Osteoblast (primary cell): ENCODE measurements at regions not wholly inside any gene's neighbourhood (a gene's known extent, or its start where the extent isn't known, plus 50 kb on each side); places are given as distances from the start of the nearest gene placed in this dataset.

ENCODE experiments used
- DNase-seq: peaks from one replicate; pipeline ENCODE4 v3.0.0; 2011; ENCODE audit warnings: low spot score, mixed read lengths; ENCODE audit not compliant: insufficient read length; ENCODE audit errors: missing footprints
- H2AFZ ChIP-seq: 2 replicates; pipeline ENCODE4 v1.6.0; 2011; ENCODE audit warnings: mild to moderate bottlenecking, low read length
- H3K27ac ChIP-seq: 2 replicates; pipeline ENCODE4 v1.5.1; 2011; ENCODE audit warnings: mild to moderate bottlenecking, low read depth, low read length, moderate library complexity
- H3K27me3 ChIP-seq: 2 replicates; pipeline ENCODE4 v1.6.0; 2012; ENCODE audit warnings: mild to moderate bottlenecking, control low read depth, inconsistent platforms, low read length, moderate library complexity; ENCODE audit not compliant: insufficient read depth
- H3K36me3 ChIP-seq: 2 replicates; pipeline ENCODE4 v1.5.1; 2011; ENCODE audit warnings: mild to moderate bottlenecking, low read length, control low read depth, moderate library complexity; ENCODE audit not compliant: insufficient read depth
- H3K4me1 ChIP-seq: 2 replicates; pipeline ENCODE4 v1.5.1; 2011; ENCODE audit warnings: mild to moderate bottlenecking, low read length, control low read depth, moderate library complexity; ENCODE audit not compliant: insufficient read depth
- H3K4me2 ChIP-seq: 2 replicates; pipeline ENCODE4 v1.6.0; 2011; ENCODE audit warnings: mild to moderate bottlenecking, low read length; ENCODE audit not compliant: insufficient read depth
- H3K4me3 ChIP-seq: fragments of 200-600 bp; sonication (generic); 3 replicates; pipeline ENCODE4 v1.5.1; 2012; ENCODE audit warnings: mild to moderate bottlenecking, low read length, inconsistent platforms; ENCODE audit not compliant: insufficient read depth
- H3K79me2 ChIP-seq: 2 replicates; pipeline ENCODE4 v1.6.0; 2012; ENCODE audit warnings: mild to moderate bottlenecking, low read length, control low read depth, inconsistent platforms; ENCODE audit not compliant: insufficient read depth
- H3K9me3 ChIP-seq: 2 replicates; pipeline ENCODE4 v1.5.1; 2011; ENCODE audit warnings: low read depth, low read length, control low read depth
- H4K20me1 ChIP-seq: 2 replicates; pipeline ENCODE4 v1.6.0; 2012; ENCODE audit warnings: mild to moderate bottlenecking, low read length, control low read depth; ENCODE audit not compliant: insufficient read depth
- TF ChIP-seq, protein P1 (sequence below): IDR thresholded peaks from 2 replicates; pipeline ENCODE4 v1.5.1; 2011; ENCODE audit warnings: mild to moderate bottlenecking, low read depth, low read length, moderate library complexity; ENCODE audit errors: extremely low read depth

DNA sequence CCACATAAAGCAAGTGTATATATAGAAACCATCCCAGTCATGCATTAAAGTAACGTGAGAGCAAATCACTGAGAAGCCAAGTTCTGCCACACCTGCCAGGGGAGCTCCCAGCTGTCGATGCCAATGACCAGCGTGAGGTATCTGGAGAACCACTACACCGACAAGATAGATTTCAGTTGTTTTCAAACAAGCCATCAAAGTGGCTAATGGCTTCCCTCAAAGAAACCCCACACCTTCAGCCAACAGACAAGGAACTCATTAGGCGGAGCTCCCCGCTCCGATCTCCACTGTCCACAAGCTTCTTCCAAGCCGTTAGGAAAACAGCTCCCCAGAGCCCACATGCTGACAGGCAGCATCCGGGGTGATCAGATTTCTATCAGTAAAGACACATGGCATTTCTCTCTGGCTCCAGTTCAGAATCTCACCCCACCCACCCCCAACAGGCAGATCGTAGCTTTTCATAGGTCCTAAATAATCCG, 54.2 kb upstream of the SPATA12 start:
- Histone ChIP-seq H4K20me1 (no peaks in the 10 kb centered on the region), H3K4me3 (no peak overlapping the region), H3K9me3 (peaks cover 2% of the 10 kb centered on the region), H3K79me2 (no peaks in the 10 kb centered on the region), H3K4me2 (no peak overlapping the region), H3K27me3 (no peaks in the 10 kb centered on the region), H3K27ac (no peak overlapping the region), H3K4me1 (peaks cover 28% of the 10 kb centered on the region), H3K36me3 (no peaks in the 10 kb centered on the region), H2AFZ (no peak overlapping the region)
- no peak for DNase-seq
- TF ChIP-seq, protein P1, sequence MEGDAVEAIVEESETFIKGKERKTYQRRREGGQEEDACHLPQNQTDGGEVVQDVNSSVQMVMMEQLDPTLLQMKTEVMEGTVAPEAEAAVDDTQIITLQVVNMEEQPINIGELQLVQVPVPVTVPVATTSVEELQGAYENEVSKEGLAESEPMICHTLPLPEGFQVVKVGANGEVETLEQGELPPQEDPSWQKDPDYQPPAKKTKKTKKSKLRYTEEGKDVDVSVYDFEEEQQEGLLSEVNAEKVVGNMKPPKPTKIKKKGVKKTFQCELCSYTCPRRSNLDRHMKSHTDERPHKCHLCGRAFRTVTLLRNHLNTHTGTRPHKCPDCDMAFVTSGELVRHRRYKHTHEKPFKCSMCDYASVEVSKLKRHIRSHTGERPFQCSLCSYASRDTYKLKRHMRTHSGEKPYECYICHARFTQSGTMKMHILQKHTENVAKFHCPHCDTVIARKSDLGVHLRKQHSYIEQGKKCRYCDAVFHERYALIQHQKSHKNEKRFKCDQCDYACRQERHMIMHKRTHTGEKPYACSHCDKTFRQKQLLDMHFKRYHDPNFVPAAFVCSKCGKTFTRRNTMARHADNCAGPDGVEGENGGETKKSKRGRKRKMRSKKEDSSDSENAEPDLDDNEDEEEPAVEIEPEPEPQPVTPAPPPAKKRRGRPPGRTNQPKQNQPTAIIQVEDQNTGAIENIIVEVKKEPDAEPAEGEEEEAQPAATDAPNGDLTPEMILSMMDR = no peak

DNA sequence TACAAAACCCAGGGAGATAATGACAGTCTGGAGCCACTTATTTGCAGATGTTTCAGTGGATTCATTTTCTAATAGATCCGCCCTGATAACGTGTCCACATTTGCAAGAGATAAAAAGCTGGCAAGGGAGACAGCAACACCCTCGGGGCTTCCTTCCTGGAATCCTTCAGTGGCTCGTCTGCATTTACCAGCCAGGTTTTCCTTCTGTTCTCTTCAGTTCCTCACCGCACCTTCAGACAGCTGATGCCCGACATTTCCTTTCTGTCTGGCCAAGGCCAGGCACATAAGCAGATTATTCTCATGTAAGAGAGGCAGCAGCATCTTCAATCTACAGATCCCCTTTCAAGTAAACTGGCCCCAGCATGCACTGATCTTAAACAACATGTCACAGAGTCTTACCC, 56.2 kb upstream of the SPATA12 start:
- TF ChIP-seq, protein P1 = no peak
- Histone ChIP-seq H3K4me3 (no peak overlapping the region), H3K4me1 (peaks cover 27% of the 10 kb centered on the region), H3K79me2 (no peaks in the 10 kb centered on the region), H3K36me3 (no peaks in the 10 kb centered on the region), H2AFZ (no peak overlapping the region), H3K4me2 (no peak overlapping the region), H3K9me3 (peaks cover 2% of the 10 kb centered on the region), H3K27ac (no peak overlapping the region), H3K27me3 (no peaks in the 10 kb centered on the region), H4K20me1 (no peaks in the 10 kb centered on the region)
- no peak for DNase-seq

DNA sequence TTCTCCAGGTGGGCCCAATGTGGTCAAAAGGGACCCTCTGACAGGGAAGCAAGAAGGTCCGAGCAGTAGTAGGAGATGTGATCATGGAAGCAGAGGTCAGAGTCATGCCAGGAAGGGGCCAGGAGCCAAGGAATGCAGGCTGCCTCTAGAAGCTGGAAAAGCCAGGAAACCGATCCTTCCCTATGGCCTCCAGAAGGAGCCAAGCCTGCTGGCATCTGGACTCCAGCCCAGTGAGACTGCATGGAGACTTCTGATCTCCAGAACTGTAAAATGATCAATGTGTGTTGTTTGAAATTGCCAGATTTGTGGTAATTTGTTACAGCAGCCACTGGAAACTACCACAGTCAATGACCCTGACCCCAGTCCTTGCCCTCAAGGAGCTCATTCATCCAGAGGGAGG, 56.8 kb upstream of the SPATA12 start:
- Histone ChIP-seq H3K36me3 (no peaks in the 10 kb centered on the region), H3K9me3 (peaks cover 2% of the 10 kb centered on the region), H3K79me2 (no peaks in the 10 kb centered on the region), H2AFZ (no peak overlapping the region), H3K27me3 (no peaks in the 10 kb centered on the region), H3K27ac (no peak overlapping the region), H3K4me1 (peaks cover 21% of the 10 kb centered on the region), H3K4me3 (no peak overlapping the region), H4K20me1 (no peaks in the 10 kb centered on the region), H3K4me2 (no peak overlapping the region)
- no peak for DNase-seq
- TF ChIP-seq, protein P1 = no peak

DNA sequence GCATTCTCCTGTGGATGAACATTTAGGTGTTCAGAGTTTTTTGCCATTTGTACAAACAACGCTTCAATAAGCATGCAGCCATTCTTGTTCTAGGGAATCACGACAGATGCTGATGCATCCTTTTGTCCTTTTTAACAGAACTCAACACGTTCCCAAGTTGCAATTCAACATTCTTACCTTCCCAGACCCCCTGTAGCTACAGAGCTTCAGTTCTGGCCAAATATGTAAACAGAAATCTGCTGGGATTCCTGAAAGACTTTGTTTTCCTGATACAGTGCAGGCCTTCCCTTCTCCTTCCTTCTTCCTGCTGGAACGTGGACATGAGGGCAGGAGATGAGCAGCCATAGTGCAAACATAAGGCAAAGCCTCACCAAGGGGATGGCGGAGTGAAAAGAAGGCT, 59.1 kb upstream of the SPATA12 start:
- no peak overlapping the region for H3K4me3 ChIP-seq
- H2AFZ ChIP-seq = no peak overlapping the region
- DNase-seq = no peak
- H3K9me3 ChIP-seq = peaks cover 2% of the 10 kb centered on the region
- no peak overlapping the region for H3K27ac ChIP-seq
- TF ChIP-seq, protein P1 = no peak
- peaks cover 14% of the 10 kb centered on the region for H3K4me1 ChIP-seq
- no peaks in the 10 kb centered on the region for H3K27me3 ChIP-seq
- no peak overlapping the region for H3K4me2 ChIP-seq
- no peaks in the 10 kb centered on the region for H3K79me2 ChIP-seq
- no peaks in the 10 kb centered on the region for H3K36me3 ChIP-seq
- H4K20me1 ChIP-seq = no peaks in the 10 kb centered on the region
